NOMO-1 treated with dmso at 0.1 percent for 144 hours (cell line): ENCODE measurements at regions not wholly inside any gene's neighbourhood (a gene's known extent, or its start where the extent isn't known, plus 50 kb on each side); places are given as distances from the start of the nearest gene placed in this dataset.

Experiments
- DNase-seq: peaks from one replicate; lab custom pipeline; 2025; ENCODE audit not compliant: unreplicated experiment; lab: John Stamatoyannopoulos, UW

DNA sequence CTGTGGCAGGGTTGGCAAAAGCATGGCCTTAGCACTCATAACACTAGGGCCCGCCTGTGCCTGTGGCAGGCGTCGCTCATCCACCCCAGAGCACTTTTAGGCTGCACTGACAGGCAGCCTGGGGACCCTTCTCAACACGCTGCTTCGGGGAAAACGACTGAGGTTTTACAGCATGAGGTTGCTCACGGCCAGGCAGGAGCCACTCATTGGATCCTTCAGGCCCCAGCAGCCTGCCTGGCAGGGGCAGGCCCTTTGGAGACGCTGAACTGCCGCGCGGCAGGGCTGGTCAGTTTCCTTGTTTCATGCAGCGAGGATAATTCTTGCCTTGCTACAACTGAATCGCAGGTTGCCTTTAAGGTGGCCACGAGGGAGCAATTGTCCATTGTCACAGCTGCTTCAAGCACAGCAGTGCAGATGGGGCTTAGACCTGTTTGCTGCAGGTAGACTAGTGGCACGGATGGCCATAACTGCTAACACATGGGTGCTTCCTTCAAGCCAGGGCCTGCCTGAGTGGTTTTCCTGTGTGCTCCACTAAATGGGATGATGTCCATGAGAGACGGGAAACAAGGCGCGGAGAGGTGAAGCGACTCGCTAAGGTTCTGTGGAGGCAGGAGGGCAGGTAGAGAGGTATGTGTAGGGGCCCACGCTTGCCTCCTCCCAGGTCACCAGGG lies 49.9 kb upstream of the HS6ST1 start:
- no peak for DNase-seq

DNA sequence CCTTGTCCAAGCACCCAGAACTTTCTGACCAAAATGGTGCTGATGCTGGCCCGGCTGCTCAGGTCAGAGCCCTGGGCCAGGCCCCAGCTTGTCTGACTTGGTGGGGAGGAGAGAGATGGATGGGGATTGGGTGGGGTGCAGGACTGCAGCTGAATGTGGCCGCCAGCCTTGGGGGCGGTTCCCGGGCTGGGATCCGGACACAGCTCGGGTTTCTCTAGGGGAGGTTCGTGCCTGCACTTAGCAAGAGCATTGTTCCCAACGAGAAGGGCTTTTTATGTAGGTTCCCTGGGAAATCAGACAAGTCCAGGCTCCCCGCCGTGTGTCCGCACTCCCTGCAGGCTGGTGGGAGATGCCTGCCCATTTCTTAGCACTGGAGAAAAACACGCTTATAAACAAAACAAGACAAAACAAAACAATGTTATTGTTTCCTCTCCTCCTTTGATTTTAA lies 50.5 kb upstream of the HS6ST1 start:
- DNase-seq = no peak

DNA sequence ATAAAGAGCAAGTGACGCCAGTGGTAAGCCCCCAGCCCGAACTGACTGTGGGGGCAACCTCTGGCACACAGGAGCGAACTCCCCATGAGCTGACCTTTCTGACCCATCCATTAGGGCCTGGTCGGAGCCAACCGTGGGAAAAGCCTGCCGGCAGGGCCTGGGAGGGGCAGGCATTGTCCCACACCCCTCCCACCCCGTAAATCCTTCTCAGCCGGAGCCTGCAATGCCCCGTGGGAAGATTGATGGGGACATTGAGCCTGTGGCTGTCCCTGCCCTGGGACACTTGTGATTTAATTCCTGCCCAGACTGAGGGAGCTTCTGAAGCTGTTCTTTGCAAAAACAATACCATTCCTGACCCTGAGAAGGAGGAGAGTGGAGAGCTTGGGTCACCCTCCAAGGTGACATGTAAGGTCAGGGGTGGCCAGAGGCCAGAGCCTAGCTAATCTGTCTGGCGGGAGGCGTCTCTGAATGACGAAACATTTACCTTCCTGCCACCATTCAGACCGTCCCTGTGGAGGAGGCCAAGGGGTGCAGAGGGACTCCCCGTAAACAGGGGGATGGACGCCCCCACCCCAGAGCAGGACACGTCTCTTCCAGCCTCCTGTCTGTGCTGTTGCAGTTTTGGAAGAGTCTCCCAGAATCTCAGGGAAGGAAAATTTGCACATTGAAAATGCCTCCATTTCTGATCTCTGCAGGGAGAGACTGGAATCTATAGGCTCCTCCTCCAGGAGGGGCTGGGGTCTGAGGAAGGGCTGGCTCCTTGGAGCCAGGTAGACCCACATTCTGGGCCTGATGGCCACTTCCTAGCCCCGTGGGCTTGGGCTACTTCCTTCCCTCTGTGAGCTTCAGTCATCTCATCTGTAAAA lies 51.2 kb upstream of the HS6ST1 start:
- no peak for DNase-seq

DNA sequence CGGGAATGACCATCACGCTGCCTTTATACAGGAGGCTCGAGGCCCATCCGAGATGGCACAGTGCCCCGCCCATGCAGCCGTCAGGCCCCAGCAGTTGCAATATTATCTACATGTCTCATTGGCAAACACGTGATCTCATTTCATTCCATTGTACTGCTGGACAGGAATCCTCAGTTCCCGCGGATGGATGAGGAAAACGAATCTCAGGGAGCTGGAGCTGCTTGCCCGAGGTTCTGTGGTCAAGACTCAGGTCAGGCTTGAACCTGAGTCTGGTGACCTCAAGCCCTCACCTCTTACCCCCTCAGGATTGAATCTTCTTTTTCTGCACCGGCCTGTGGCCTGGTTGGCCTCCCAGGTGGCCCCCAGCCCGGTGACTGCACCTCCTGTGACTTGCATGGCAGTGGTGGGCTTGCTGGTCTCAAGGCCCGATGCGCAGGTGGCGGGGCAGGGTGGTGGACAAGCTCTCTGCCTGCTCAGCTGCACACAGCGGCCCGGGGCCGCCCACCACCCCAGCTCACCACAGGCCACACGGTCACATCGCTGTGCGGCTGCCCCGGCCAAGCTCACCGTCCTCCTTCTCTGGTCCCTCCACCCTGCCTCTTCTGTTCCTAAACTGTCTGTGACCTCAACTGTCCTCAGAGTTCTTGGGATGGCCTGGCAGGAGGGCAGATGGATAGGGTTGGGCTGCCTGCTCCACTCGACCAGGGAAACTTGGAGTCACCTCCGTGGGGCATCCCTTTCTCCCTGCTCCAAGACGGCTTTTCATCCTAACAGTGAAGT lies 52.0 kb upstream of the HS6ST1 start:
- no peak for DNase-seq

DNA sequence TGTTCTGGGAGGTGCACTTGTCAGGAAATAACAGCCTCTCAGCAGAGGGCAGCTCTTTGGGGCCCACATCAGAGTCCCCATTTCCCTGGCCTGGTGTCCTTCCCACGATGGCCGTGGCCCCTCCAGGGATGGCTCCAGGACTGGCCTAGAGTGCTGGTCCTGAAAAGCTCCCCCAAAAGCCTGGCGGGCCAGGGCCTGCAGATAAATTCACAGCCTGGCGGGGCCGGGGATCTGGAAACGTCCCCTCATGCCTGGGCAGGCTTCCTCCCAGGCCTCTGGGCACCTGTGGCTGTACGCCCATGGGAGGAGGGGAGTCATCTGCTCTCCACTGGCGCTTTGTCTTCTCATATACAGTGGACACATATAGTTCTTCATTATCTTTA lies 52.6 kb upstream of the HS6ST1 start:
- DNase-seq = no peak

DNA sequence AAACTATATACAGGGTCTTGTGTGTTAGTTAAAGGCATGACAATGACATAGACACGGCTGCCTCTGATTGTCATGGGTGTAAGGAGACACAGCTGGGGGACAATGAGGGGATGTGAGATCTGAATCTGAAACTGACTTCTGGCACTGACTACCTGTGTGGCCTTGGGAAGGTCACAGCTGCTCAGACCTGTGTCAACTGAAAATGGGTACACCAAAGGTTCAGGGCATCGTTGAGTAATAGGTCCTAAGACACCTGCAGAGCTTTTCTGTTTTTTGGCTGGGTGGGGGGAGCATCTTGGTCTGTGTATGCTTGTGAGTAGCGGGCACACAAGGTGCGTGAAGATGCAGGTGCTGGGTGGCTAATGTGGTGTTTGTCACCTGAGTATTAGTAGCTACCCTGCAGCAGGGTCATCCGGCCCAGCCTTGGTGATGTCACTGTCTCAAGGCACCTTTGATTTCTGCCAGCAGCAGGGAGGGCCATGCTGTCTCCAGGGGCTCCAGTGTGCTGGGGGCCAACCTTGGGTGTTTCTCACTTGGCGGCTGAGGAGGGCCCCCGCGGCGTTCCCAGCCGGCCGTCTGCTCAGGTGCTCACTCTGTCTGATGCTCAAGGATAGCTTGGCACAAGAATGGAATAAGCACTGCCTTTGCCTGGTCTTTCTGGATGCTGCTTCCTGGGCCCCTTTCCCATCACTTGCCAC lies 53.1 kb upstream of the HS6ST1 start:
- no peak for DNase-seq

DNA sequence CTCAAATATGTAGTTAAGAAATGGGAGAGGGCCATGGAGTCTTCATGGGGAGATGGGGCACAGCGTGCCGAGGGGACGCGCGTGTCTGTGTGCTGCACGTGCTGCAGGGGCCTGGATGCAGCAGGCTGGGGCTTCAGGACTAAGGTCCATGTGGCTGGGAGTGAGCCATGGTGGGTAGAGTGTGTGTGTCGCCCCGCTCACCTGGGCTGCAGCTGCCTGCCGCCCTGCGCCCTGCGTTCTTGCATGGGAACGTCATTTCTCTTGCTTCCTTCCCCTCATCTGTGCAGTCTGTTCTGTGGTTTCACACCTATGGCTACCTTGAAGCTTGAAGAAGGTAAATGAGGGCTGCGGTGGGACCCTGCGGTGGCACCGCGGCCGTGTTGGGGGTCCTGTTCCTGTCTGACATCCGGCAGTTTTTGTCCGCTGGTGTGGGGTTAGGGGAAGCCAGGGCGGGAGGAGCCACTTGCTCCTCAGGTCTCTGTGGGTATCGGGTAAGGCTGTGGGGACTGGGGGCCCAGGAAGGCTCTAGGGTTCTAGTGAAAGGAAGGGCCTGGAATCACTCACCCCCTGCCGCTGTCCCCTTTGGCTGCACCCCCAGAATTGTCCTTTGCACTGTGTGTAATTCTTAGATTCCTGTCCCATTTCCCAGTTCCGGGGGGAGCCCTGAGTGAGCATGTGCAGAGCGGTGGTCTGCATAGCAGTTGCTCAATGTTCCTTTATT lies 54.1 kb upstream of the HS6ST1 start:
- DNase-seq = no peak

DNA sequence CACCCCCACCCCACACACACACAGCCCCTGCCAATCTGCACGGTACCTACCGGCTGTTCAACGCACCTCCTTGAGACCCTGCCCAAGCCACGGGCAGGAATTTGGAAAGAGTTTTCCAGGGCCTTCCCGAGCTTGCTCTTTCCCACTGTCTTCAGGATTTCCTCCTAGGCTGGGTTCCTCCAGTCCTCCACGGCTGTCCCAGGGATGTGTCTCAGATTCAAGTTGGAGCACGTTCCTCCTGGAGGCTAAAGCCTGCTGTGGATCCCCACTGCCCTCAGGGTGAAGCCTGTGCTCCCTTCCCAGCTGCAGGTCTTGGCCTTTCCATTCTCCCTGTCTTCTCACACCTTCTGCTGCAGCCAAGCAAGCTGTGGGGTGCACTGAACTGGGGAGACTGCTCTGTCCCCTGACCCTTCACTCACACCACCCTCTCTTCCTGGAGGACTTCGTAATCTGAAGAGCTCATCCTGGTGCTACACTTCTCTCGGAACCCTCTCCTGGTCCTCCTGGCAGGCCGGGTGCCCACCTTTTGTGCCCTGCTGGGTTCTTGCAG lies 54.9 kb upstream of the HS6ST1 start:
- DNase-seq = no peak

DNA sequence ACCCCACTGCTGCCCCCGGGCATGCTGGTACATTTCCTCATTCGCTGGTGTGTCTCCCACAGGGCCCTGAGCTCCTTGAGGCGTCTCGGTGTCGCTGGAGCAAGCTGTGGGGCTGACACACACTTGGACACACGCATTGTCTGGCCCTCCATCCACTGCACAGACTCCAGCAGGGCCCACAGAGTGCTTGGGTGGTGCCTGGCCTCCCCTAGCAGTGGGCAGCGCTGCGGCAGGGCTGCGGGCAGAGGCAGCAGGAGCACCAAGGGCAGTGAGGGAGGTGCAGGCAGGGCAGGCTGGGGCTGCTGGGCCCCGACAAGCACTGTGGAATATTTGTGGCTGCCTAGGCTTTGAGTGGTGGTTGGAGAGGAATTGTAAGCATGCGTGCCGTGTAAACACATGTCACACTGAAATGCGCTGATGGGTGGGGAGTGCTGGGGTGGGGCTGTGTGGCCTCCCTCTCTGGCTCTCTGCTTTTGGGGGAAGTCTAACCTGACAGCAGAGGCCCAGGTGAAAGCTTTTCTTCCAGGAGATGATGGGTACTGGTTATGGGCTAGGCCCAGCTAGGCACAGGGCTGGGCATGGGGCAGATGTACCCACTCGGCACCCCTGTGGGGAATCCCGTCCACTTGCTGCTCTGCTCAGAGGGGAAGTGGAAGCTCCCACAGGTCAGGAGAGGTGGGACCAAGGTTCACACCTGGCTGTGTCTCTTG lies 55.5 kb upstream of the HS6ST1 start:
- DNase-seq = no peak

DNA sequence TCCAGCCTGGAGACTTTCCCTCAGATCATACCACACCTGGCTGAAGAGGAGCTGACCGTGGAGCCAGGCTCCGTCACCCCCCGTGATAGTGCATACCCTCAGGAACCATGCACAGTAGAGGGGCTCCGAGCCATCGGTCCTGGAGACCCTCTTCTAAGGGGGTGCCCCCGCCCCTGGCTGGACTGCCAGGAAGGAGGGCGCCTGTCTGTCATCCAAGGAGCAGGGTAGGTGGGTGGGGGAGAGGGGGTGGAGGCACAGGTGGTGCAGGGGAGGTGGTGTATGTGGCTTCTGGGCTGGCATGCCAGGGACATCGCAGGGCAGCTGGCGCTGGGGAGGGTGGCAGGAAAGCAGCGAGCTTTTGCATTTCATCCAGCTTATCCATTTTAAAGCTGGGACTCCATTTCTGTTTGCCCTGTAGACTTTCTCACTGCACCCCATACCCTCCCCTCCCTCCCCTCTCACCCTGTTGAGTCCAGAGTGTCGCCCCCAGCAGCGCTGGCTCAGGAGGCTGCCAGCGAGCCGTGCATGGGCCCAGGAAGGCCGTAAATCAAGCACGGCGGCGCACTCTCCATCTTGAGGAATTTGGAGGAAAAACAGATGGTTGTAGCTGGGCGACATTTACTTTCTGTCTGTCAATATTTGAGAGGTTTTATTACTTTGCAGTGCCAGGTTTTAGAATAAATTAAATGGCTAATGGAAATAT lies 56.2 kb upstream of the HS6ST1 start:
- DNase-seq = no peak

DNA sequence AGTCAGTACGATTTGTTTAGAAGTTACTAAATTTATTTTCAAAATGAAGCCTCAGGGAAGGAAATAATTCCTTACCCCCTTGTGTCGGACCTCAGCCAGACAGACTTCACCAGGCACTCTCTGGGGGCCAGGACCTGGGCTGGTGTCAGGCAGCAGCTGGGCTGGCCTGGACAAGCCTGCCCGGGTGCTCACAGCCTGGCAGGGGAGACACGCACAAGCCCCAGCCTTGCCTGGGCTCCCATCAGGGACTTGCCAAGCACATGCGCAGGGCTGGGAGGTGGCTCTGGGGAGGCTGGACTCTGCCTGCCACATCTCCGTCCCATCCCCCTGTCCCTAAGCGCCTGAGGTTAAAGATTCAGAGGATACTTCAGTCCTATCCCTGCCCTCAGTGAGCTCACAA lies 56.8 kb upstream of the HS6ST1 start:
- DNase-seq = no peak

DNA sequence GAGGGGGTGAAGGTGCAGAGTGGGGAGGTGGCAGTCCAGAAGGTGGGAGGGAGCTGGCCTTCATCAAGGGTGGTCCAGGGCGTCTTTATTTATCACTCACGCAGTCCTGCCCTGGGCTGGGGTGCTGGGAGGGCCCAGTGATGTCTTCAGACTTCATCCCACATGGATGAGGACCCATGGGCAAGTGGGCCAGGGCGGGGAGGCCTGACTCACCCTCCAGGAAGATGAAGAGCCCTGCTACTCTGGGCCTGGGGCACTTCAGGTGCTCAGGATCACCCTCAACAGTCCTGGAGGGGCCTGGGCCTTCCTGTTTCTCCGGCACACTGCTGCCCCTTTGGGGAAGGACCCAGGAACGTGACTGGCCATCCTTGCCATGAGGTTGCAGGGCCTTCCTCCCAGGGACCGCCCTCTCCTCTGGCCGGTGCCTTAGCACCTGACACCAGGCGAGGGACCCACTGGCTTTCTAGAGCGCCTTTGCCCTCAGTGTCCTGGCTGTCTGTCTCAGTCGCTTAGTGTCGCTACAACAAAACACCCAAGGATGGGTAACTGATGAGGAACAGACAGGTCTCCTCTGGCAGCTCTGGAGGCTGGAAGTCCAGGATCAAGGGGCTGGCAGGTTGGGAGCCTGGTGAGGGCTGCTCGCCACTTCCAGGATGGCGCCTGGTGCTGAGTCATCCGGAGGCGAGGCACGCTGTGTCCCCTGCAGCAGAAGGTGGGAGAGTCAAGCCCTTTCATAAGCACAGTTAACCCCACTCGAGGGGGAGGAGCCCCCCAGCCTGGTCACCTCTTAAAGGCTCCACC lies 57.8 kb upstream of the HS6ST1 start:
- no peak for DNase-seq

DNA sequence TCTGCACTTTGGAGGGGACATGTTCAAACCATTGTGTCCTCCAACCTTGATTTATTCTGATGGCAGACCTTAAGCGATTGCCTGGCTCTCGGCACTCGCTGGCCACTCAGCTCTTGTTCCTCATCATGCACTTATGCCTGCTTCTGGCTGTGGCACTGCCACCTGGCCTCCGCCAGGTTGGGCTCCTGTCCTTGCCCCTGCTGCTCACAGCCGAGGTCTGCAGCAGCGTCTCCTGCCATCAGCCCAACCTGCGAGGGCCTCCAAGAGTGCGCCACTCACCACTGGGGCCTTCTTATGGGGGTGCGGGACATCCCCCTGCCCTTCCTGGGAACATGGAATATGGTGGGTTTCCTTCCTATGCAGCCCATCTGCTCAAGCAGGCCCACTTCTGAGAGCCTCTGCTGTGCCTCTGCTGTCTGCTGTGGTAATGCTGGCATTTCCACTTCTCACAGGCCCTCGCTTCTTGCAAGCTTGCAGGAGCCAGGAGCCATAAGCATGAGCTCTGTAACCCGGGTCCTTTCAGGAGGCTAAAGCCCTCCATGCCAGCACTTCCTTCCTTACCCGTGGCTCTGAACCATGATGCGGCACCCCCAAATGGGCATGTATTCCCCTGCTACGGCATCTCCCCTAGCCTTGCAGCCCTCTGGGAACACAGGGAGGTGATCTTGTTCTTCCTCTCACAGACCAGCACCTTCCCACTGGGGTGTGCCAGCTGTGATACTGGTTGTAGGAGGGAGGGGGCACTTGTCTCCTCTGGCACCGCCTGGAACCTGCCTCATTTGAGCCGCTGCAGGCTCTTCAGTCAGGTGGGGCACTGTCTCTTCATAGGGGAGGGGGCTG lies 58.6 kb upstream of the HS6ST1 start:
- DNase-seq = no peak

DNA sequence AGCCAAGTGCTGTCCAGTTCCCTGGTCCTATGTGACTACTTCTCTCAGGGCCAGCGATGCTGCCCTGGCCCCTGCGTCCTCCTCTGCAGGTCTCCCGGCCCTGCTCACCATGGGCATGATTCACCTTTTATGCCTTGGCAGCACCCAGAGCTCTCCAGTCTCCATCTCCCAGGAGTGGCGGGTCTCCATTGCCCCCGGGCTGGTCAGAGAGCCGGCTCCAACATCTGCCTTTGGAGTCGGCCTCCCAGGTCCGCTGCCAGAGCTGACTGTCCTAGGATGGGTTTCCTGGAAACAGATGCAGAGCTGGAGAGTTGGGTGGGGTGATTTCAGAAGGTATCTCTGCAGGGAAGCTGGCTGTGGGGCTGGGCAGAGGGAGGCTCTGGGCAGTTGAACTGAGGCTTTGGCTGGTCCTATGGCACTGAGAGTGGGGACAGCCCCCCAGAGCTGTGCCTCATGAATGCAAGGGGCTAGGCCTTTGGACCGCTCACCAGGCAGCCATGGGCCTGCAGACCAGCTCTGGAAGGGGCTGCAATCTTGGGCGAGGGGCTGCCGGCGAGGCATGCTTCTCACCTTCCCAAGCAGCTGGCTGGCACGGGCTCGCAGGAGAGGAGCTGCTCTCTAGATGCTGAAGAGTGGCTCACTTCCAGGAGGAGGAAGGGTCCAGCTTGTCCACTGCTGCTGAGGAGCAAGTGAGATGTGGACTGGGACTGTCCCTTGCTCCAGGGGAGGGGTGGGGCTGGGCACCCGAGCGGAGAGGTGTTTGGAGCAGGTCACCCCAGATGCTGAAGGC lies 59.8 kb upstream of the HS6ST1 start:
- DNase-seq = no peak

DNA sequence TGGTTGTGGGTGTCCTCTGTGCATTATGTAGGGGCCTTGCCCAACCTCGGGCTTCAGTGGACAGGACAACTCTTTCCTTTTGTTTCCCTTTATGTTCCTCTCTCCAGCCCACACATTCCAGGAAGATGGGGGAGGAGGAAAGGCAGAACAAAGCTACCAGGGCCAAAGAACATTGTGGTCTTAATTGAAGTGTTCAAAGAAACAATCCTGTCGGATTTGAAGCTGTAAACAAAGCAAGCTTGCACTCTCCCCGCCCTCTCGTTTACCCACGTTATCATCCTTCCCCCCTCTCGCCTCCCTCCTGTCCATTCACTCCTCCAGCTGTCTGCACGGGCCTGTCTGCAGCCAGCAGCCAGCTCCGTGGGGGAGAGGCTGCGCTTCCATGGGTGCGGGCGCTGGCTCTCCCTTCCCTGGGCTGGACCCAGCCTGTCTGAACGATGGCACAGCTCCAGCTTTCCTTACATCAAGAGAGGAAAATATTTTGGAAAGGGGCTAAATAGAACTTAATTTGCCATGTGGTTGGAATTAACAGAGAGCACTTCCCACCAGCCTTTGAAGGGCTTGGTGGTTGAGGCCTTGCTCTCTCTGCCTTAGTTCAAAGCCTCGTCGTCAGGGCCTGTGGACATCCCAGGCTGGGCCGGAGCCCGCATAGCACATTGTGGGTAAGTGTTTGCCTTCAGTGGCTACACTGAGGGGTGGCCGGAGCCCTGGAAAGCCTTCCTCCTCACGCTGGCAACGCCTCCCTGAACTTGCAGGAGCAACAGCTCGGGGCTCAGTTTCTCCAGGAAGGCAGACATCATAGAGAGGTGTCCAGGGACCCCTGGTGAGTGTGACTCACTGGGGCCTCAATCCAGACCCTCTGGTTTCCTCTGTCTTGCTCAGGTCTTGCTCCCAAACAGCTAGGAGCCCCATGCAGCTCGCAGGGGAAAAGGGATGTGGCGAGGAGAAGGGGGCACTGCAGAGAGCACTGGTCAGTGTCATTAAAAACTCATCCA lies 60.6 kb upstream of the HS6ST1 start:
- DNase-seq = no peak
